NCI-H2196 (cell line): ENCODE measurements at regions not wholly inside any gene's neighbourhood (a gene's known extent, or its start where the extent isn't known, plus 50 kb on each side); places are given as distances from the start of the nearest gene placed in this dataset.
"Not testable (repeated sequence)": the region's sequence is repeated elsewhere in the genome, so short reads cannot be mapped to it uniquely, and the experiment has no call there.

Source experiments
- DNase-seq: peaks from one replicate; lab custom pipeline; 2025; ENCODE audit not compliant: unreplicated experiment; lab: John Stamatoyannopoulos, UW

DNA sequence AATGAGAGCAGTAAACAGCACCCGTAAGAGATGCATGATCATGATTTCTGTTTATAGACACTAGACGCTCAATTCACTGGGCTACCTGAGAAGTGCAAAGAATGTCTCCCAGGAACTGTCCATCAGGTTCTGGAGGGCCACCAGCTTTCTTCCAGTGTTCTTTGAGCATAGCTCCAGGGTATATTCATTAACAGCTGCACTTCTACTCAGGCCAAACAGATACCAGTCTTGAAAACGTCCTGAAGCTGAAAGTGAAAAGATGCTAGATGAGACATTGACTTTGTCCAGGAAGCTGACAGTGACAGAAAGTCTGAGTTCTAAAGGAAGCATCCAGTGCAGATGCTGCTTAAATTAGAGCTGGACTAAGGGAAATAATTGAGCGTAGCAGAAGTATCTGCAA, 488.7 kb upstream of the TYRP1 start:
- DNase-seq, result no peak

GRCh38 chr9:12212860-12213259, 480.3 kb upstream of the TYRP1 start:
- no peak for DNase-seq

GRCh38 chr9:12221470-12221869, 471.7 kb upstream of the TYRP1 start:
- DNase-seq, result no peak

- no peak for DNase-seq
Observed at GRCh38 chr9:12224449-12224848, 468.7 kb upstream of the TYRP1 start.

DNA sequence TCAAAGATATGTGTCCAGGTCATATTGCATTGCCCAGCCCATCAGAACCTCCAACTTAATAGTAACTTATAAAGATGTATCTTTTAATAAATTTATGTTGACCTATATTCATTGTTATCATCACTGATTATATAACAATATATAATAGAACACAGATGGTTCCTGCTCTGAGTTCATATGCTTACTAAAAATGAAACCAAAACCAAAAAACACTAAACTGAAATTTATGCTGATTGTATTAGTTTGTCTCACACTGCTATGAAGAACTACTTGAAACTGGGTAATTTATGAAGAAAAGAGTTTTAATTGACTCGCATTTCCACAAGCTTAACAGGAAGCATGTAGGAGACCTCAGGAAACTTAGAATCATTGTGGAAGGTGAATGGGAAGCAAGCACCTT, 462.5 kb upstream of the TYRP1 start:
- no peak for DNase-seq

DNA sequence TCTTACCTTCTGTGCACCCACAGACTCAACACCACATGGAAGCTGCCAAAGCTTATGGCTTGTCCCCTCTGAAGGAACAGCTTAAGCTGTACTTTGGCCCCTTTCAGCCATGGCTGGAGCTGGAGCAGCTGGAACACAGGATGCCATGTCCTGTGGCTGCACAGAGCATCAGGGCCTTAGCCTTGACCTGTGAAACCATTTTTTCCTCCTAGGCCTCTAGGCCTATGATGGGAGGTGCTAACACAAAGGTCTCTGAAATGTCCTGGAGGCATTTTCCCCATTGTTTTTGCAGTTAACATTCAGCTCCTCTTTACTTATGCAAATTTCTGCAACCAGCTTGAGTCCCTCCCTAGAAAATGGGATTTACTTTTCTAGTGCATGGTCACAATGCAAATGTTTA, 461.4 kb upstream of the TYRP1 start:
- DNase-seq, result no peak

- DNase-seq, result no peak
Observed at GRCh38 chr9:12232836-12233235, 460.3 kb upstream of the TYRP1 start.

GRCh38 chr9:12253941-12254340, 439.2 kb upstream of the TYRP1 start:
- no peak for DNase-seq

GRCh38 chr9:12266758-12267157, 426.4 kb upstream of the TYRP1 start:
- DNase-seq, result no peak

DNA sequence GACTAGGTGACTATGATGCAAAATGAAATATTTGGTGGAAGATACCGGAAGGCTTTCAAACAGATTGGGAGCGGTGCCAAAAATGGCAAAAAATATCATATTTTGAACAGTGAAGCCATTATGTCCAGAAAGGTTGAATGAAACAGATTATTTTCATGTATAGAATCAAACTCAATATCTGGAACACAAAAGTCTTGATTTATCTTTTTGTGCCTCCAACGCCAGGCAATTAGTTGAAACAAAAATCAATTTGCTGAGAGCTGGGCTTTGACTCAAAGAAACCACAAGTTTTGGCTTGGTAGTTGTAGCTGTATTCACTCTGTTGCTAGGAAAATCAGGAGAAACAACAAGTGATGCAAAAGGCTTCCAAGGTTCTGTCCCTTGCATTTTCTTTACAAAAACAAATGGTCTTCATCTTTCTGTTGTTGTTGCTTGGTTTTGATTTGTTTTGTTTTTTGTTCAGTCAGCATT, 421.7 kb upstream of the TYRP1 start:
- DNase-seq, result no peak

DNA sequence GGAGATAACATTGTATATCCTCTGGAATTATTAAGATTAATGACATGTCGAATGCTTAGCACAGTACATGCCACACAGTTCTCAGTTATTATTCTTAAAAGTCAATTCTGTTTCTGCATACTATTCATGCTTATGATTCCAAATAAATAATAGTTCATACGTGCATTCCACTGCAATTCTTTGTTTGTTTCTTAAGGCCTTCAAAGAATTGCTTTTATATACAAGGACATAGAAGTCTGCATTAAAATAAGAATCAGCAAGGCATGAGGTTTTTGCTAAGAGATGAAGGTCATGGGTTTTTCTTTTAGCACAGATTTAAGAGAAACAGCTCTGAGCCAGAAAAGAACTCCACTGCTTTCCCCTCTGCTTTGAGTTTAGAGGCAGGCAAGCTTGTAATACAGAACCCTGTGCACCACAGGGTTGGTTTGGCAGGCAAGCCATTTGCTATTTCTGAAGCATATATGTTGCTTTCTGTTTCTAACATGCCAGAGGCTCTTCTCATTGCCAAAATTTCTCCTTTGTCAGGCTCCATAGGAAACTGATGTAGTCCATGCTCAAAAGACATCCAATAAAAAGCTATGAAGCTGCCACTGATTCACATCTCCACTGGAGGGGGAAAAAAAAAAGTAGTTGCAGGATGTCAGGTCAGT, 420.6 kb upstream of the TYRP1 start:
- DNase-seq, result no peak

- DNase-seq, result no peak
Observed at GRCh38 chr9:12274577-12274976, 418.6 kb upstream of the TYRP1 start.

GRCh38 chr9:12276505-12276904, 416.7 kb upstream of the TYRP1 start:
- no peak for DNase-seq

GRCh38 chr9:12289711-12290110, 403.5 kb upstream of the TYRP1 start:
- DNase-seq, result no peak

DNA sequence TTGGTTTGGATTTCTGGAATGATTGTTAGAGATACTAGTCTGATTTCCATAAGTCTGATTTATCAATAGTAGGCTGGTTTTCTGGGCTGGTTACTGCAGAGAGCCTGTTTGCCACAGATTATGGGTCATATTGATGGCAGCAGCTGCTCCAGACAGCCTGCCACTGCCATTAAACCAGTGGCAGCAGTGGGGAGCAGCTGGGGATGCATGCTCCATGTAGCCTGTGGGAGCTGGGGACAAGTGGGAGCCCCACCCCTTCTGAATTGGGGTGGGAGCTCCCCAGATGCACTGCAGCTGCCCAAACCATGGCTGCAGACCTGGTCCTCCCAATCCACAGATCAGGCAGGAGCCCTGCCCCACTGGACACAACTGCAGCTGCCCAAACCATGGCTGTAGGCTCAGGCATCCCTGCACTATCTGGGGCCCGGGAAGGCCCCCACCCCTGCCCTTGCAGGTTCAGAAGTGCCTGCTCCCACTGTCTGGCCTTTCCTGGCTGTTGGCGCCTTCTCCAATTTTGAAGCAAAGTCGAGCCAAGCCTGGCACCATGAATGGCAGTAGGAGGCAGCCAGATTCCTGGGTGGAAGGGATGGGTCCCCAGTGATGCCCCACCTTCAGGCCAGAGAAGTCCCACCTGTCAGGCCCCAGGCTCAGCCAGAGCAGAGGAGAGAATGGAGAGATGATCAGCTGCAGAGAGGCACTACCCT, 402.9 kb upstream of the TYRP1 start:
- DNase-seq, result no peak

- DNase-seq, result no peak
Observed at GRCh38 chr9:12305211-12305610, 388.0 kb upstream of the TYRP1 start.

DNA sequence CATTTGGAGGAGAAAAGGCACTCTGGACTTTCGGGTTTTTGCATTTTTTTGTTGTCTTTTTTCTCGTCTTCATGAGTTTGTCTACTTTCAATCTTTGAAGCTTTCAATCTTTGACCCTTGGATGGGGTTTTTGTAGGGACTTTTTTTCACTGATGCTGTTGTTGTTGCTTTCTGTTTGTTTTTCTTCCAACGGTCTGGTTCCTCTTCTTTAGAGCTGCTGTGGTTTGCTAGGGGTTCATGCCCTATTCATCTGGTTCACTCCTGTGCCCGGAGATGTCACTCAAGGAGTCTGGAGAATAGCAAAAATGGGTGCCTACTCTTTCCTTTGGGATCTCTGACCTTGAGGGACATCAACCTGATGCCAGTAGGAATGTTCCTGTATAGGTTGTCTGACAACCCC, 378.6 kb upstream of the TYRP1 start:
- no peak for DNase-seq

DNA sequence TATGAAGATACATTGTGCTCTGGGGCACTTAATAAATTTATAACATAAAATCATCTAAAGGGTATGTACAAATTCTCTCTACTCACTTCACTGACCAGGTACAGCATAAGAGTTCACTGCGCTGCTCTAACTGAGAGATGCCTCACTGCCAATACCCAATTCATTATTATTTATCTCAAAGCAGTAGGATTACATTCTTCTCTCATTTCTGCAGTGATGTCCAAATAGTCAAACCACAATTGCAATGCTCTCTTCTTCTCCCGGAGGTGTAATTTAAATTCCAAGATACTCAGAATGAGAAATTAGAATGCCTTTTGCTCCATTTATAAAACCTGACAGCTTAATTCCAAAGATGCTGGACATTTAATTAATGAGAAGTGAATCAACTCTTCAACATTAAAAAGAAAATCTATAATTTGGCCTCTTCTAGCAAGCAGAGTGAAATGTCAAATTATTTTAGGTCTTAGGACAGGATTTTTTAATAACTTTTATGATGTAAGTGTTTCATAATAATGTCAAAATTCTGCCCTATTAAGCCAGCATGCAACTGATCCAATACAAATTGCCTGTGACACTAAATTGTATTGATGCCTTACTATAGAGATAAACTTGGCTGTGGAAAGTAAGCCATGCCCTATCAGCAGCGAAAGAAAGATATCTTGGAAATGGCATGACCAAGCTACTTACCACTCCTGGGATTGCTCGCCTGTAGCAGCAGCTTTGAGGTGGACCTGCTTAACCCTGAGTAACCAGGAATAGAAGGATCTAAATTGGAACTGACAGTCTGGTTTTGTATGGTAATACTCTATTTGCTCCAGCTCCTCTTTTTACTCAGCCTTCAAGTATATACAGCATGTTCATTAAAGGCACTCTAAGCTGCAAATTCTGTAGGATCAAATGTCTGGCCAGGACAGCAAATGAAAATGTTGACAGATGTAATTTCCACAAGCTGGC, 374.2 kb upstream of the TYRP1 start:
- DNase-seq, result no peak

DNA sequence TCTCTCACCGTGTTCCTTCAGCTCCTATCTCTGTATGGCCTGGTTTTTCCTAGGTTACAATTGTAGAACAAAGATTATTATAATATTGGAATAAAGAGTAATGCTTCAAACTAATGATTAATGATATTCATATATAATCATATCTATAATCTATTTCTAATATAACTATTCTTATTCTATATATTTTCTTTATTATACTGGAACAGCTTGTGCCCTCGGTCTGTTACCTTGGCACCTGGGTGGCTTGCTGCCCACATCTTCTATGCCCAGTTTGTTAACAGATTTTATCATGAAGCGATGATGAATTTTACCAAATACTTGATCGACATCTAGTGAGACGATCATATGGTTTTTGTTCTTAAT, 363.6 kb upstream of the TYRP1 start:
- no peak for DNase-seq

- DNase-seq, result not testable (repeated sequence)
Observed at GRCh38 chr9:12333966-12334365, 359.2 kb upstream of the TYRP1 start.

GRCh38 chr9:12350775-12351174, 342.4 kb upstream of the TYRP1 start:
- no peak for DNase-seq
